HepG2 (cell line): ENCODE measurements at regions not wholly inside any gene's neighbourhood (a gene's known extent, or its start where the extent isn't known, plus 50 kb on each side); places are given as distances from the start of the nearest gene placed in this dataset.

Source experiments
- ATAC-seq: fragments of 200-7000 bp; cut with Tn5 transposase; 3 replicates; pipeline ENCODE4 v1.9.1; 2020; ENCODE audit warnings: mild to moderate bottlenecking, moderate library complexity
- BruUV-seq: library from RNA; stranded (reverse); fragments of 400-500 nt; replicated peaks from 2 replicates; lab custom pipeline; 2021; lab: Mats Ljungman, UMichigan
- CTCF ChIA-PET: fragments of 300-600 bp; formaldehyde crosslinking; extraction: SDS; loops from one replicate; lab custom pipeline; 2021; ENCODE audit warnings: low total read pairs, inconsistent platforms, low intra/inter-chr PET ratio; lab: Yijun Ruan, JAX
- POLR2A ChIA-PET: fragments of 350-600 bp; sonication (Branson Sonifier 250); formaldehyde crosslinking; loops from one replicate; lab custom pipeline; 2020; ENCODE audit warnings: antibody characterized with exemption, inconsistent platforms; lab: Yijun Ruan, JAX
- DNase-seq: peaks from one replicate; pipeline ENCODE4 v3.0.0-alpha.2; 2015; ENCODE audit warnings: low spot score
- FAIRE-seq: peaks from 3 replicates; lab custom pipeline; 2011; peaks lifted over from hg19 to GRCh38; lab: Jason Lieb, UNC
- H2AFZ ChIP-seq: one replicate; pipeline ENCODE4 v1.6.1; 2011; ENCODE audit warnings: low read length, inconsistent platforms
- H3K27ac ChIP-seq: fragments of 300-600 bp; 3 replicates; pipeline ENCODE4 v1.8.0; 2011; ENCODE audit warnings: mixed run types, mild to moderate bottlenecking, mixed read lengths, low read length, inconsistent platforms; ENCODE audit not compliant: insufficient read depth; ENCODE audit errors: extremely low read length
- H3K27me3 ChIP-seq, 2 experiments: fragments of 200-600 bp in 1 of 2; 2 replicates in 1 of 2; 3 replicates in 1 of 2; pipeline versions ENCODE4 v1.6.0 to v1.8.0; 2011; ENCODE audit warnings: low read length in 2 of 2, mild to moderate bottlenecking in 2 of 2, moderate library complexity in 2 of 2, inconsistent platforms in 1 of 2; ENCODE audit not compliant: insufficient read depth in 2 of 2, control insufficient read depth in 1 of 2
- H3K36me3 ChIP-seq, 2 experiments: fragments of 200-600 bp in 1 of 2; replicated peaks in 1 of 2; 2 replicates in 1 of 2; 3 replicates in 1 of 2; pipeline versions ENCODE4 v1.5.1 to v1.8.0; 2011; ENCODE audit warnings: low read length in 2 of 2, inconsistent platforms in 1 of 2; ENCODE audit not compliant: insufficient read depth in 2 of 2, control insufficient read depth in 1 of 2
- H3K4me1 ChIP-seq: 2 replicates; pipeline ENCODE4 v1.5.1; 2012; ENCODE audit warnings: low read length, inconsistent platforms; ENCODE audit not compliant: insufficient read depth
- H3K4me2 ChIP-seq: 2 replicates; pipeline ENCODE4 v1.6.0; 2011; ENCODE audit warnings: low read depth, low read length, inconsistent platforms
- H3K4me3 ChIP-seq, 3 experiments: fragments of 200-600 bp in 1 of 3; sonication (generic), shearing (Covaris generic) in 1 of 3; replicated peaks in 1 of 3; 2 replicates each; pipeline ENCODE4 v1.5.1; 2011 to 2016; ENCODE audit warnings: low read length in 3 of 3, inconsistent platforms in 2 of 3, low read depth in 2 of 3, mild to moderate bottlenecking in 2 of 3, control low read depth in 1 of 3, mixed read lengths in 1 of 3; ENCODE audit not compliant: insufficient read depth in 1 of 3
- H3K79me2 ChIP-seq: one replicate; pipeline ENCODE4 v1.6.1; 2011; ENCODE audit warnings: low read length, inconsistent platforms; ENCODE audit not compliant: insufficient read depth
- H3K9ac ChIP-seq: 2 replicates; pipeline ENCODE4 v1.6.0; 2011; ENCODE audit warnings: mild to moderate bottlenecking, low read depth, low read length, inconsistent platforms; ENCODE audit not compliant: insufficient read depth
- H3K9me3 ChIP-seq: 2 replicates; pipeline ENCODE4 v1.5.1; 2012; ENCODE audit warnings: mild to moderate bottlenecking, low read length
- H4K20me1 ChIP-seq: 2 replicates; pipeline ENCODE4 v1.6.0; 2011; ENCODE audit warnings: inconsistent platforms, mild to moderate bottlenecking, low read length, moderate library complexity; ENCODE audit not compliant: insufficient read depth
- CBFB ChIP-seq: sonication (generic); formaldehyde crosslinking; IDR thresholded peaks from 2 replicates; pipeline ENCODE4 v1.4.0; 2020; ENCODE audit warnings: missing genetic modification reagents
- PHF8 ChIP-seq: sonication (generic); formaldehyde crosslinking; IDR thresholded peaks from 2 replicates; pipeline ENCODE4 v1.5.0; 2020; ENCODE audit warnings: missing genetic modification reagents
- WGBS: methylation state at CpG from one replicate; pipeline ENCODE4 v1.1.6; 2017; ENCODE audit warnings: low lambda C conversion rate; 5-methylcytosine and 5-hydroxymethylcytosine counted together
- in situ Hi-C: cut with HindIII; loops from 2 replicates; pipeline ENCODE4 v1.10.0; 2017; ENCODE audit warnings: low pct_unique_long_range_greater_than_20kb; ENCODE audit not compliant: extremely low pct_ligation_motif_present
- intact Hi-C: fragments of 100-400 bp; cut with micrococcal nuclease; formaldehyde crosslinking; loops from one replicate; pipeline ENCODE4 v1.10.0; 2022; ENCODE audit not compliant: unreplicated experiment
- TF ChIP-seq, protein P1 (sequence below): sonication (generic); formaldehyde crosslinking; IDR thresholded peaks from 2 replicates; pipeline ENCODE4 v1.4.0; 2020; ENCODE audit warnings: mild to moderate bottlenecking, missing genetic modification reagents

GRCh38 chr5:174186096-174186695, 140.7 kb downstream of the NSG2 start:
- CTCF ChIA-PET = no interaction called here
- in situ Hi-C loops = no loop called here
- POLR2A ChIA-PET = no interaction called here
- no peak overlapping the region for H3K27ac ChIP-seq
- ATAC-seq = no peak
- no peaks in the 10 kb centered on the region for H3K36me3 ChIP-seq
- peaks cover 0 to 7% of the 10 kb centered on the region in 2 experiments; a peak in 1 of 5 replicates for H3K27me3 ChIP-seq
- no peak overlapping the region for H2AFZ ChIP-seq
- no peak overlapping the region for H3K4me2 ChIP-seq
- 37% methylated on average over 8 of the region's 10 CpGs for WGBS
- TF ChIP-seq, protein P1, sequence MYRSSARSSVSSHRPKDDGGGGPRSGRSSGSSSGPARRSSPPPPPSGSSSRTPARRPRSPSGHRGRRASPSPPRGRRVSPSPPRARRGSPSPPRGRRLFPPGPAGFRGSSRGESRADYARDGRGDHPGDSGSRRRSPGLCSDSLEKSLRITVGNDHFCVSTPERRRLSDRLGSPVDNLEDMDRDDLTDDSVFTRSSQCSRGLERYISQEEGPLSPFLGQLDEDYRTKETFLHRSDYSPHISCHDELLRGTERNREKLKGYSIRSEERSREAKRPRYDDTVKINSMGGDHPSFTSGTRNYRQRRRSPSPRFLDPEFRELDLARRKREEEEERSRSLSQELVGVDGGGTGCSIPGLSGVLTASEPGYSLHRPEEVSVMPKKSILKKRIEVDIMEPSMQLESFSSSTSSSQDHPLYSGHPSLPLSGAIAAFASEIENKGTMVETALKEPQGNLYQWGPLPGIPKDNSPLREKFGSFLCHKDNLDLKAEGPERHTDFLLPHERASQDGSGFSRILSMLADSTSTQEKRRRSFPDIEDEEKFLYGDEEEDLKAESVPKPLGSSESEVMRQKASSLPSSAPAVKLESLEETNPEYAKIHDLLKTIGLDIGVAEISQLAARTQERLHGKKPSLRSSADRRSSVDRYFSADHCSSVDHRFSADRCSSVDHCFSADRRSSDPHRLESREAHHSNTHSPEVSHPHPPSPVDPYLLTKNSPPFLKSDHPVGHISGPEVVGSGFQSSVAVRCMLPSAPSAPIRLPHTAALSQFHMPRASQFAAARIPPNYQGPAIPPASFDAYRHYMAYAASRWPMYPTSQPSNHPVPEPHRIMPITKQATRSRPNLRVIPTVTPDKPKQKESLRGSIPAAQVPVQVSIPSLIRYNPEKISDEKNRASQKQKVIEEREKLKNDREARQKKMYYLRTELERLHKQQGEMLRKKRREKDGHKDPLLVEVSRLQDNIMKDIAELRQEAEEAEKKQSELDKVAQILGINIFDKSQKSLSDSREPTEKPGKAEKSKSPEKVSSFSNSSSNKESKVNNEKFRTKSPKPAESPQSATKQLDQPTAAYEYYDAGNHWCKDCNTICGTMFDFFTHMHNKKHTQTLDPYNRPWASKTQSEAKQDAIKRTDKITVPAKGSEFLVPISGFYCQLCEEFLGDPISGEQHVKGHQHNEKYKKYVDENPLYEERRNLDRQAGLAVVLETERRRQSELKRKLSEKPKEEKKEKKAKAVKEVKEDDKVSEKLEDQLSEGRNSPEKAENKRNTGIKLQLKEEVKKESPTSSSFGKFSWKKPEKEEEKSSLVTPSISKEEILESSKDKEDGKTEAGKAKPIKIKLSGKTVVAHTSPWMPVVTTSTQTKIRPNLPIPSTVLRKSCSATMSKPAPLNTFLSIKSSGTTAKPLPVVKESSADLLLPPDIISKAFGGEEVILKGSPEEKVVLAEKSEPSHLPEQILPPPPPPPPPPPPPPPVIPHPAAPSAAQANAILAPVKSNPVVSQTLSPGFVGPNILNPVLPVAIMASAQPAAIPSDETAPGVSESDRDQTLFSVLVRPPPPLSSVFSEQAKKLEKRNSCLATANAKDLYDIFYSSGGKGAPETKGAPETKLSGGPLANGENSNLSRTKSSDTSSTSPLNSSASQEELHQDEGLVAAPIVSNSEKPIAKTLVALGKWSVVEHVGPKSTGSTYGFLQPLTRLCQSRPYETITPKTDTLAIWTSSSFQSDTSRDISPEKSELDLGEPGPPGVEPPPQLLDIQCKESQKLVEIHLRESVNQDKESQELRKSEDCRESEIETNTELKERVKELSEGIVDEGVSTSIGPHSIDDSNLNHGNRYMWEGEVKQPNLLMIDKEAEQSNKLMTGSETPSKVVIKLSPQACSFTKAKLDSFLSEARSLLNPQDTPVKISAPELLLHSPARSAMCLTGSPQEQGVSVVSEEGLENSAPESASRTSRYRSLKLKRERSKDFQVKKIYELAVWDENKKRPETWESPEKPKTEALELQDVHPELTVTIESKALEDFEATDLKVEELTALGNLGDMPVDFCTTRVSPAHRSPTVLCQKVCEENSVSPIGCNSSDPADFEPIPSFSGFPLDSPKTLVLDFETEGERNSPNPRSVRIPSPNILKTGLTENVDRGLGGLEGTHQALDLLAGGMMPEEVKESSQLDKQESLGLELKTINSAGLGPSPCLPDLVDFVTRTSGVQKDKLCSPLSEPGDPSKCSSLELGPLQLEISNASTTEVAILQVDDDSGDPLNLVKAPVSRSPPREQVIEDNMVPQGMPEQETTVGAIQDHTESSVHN (CRISPR knock-in tag) = no peak
- TF ChIP-seq CBFB (CRISPR knock-in tag) (no peak), PHF8 (no peak)
- TF ChIP-seq, all 625 proteins: peak for 0
- intact Hi-C loops = no loop called here
- Histone ChIP-seq H3K79me2 (no peaks in the 10 kb centered on the region), H3K9ac (no peak overlapping the region), H4K20me1 (no peaks in the 10 kb centered on the region), H3K4me3 (no peak overlapping the region), H3K9me3 (no peaks in the 10 kb centered on the region), H3K4me1 (no peaks in the 10 kb centered on the region)
- FAIRE-seq (no peak), DNase-seq (no peak)
- BruUV-seq = no TSS peak
